ENCODE measurements at regions not wholly inside any gene's neighbourhood (a gene's known extent, or its start where the extent isn't known, plus 50 kb on each side); places are given as distances from the start of the nearest gene placed in this dataset.

- TF ChIP-seq TAF1 (IDR thresholded peaks at IDR 0.05; ENCODE audit: low read depth) (no peak), ZBTB7A (IDR thresholded peaks at IDR 0.05; ENCODE audit: low read depth) (no peak), EGR1 (IDR thresholded peaks at IDR 0.05) (no peak), NFIC (IDR thresholded peaks at IDR 0.05) (no peak), REST (IDR thresholded peaks at IDR 0.05; ENCODE audit: low read depth) (no peak), EP300 (IDR thresholded peaks at IDR 0.05; ENCODE audit: borderline replicate concordance) (no peak)
Observed at GRCh38 chr13:104372095-104372655, 1306.0 kb upstream of the SLC10A2 start.

DNA sequence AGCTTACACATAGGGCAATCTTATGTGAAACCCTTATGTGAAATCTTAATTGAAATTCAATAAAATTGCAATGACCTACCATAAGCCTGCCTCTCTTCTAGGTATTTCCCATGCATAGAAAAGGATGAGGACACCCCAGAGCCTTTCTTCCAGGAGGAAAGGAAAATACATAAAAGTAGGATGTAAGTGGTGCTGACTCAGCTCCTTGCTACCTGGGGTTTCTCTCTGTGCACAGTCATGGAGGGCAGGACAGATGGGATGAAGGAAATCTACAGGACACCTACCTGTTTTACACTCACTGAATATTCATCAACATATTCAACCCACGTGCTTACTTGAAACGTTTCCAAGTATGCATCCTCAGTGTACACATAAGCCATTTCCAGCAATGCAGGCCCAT is 1299.2 kb upstream of the SLC10A2 start:
- no peak for TF ChIP-seq EP300 (IDR thresholded peaks at IDR 0.05; ENCODE audit: borderline replicate concordance)
- no peak for TF ChIP-seq RAD21 (IDR thresholded peaks at IDR 0.05; ENCODE audit: low read depth)
- TF ChIP-seq FOXM1 (IDR thresholded peaks at IDR 0.05; ENCODE audit: borderline replicate concordance, low read depth): no peak
- no peak for TF ChIP-seq CREB1 (IDR thresholded peaks at IDR 0.05; ENCODE audit: low read depth)
- no peak for TF ChIP-seq YY1 (IDR thresholded peaks at IDR 0.05; ENCODE audit: low read depth)
- TF ChIP-seq NFIC (IDR thresholded peaks at IDR 0.05): no peak
- no peak for TF ChIP-seq TCF12 (IDR thresholded peaks at IDR 0.05; ENCODE audit: low read depth)
- TF ChIP-seq EGR1 (IDR thresholded peaks at IDR 0.05): no peak
- no peak for TF ChIP-seq TEAD4 (IDR thresholded peaks at IDR 0.05)
- no peak for TF ChIP-seq CEBPB (IDR thresholded peaks at IDR 0.05)
- TF ChIP-seq REST (IDR thresholded peaks at IDR 0.05; ENCODE audit: low read depth): no peak
- no peak for TF ChIP-seq ZBTB7A (IDR thresholded peaks at IDR 0.05; ENCODE audit: low read depth)
- TF ChIP-seq TAF1 (IDR thresholded peaks at IDR 0.05; ENCODE audit: low read depth): no peak
- TF ChIP-seq, protein P1, sequence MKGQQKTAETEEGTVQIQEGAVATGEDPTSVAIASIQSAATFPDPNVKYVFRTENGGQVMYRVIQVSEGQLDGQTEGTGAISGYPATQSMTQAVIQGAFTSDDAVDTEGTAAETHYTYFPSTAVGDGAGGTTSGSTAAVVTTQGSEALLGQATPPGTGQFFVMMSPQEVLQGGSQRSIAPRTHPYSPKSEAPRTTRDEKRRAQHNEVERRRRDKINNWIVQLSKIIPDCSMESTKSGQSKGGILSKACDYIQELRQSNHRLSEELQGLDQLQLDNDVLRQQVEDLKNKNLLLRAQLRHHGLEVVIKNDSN (IDR thresholded peaks at IDR 0.05): no peak
- TF ChIP-seq, protein P2, sequence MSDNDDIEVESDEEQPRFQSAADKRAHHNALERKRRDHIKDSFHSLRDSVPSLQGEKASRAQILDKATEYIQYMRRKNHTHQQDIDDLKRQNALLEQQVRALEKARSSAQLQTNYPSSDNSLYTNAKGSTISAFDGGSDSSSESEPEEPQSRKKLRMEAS (IDR thresholded peaks at IDR 0.05): no peak

- TF ChIP-seq EGR1 (IDR thresholded peaks at IDR 0.05) (no peak), TEAD4 (IDR thresholded peaks at IDR 0.05) (no peak)
Observed at GRCh38 chr13:104357672-104358354, 1291.6 kb upstream of the SLC10A2 start.

DNA sequence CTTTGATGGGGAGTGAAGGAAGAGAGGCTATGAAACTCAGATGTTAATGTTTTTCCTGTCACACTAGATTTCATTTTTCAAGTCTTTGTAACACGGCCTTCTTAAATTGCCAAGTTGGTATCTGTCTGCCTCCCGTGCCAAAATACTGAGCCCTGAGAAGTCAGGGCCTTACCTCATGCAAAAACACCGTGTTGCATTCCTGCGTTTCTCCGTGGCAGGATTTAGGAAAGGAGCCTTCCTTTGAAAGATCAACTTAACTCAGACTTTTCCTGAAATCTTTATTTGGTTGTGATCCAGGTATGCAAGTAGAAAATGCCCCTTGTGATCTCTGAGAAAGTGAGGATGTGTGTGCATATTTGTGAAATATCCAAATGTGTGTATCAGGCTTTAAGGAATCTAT is 1291.0 kb upstream of the SLC10A2 start:
- TF ChIP-seq TAF1 (IDR thresholded peaks at IDR 0.05; ENCODE audit: low read depth): no peak

DNA sequence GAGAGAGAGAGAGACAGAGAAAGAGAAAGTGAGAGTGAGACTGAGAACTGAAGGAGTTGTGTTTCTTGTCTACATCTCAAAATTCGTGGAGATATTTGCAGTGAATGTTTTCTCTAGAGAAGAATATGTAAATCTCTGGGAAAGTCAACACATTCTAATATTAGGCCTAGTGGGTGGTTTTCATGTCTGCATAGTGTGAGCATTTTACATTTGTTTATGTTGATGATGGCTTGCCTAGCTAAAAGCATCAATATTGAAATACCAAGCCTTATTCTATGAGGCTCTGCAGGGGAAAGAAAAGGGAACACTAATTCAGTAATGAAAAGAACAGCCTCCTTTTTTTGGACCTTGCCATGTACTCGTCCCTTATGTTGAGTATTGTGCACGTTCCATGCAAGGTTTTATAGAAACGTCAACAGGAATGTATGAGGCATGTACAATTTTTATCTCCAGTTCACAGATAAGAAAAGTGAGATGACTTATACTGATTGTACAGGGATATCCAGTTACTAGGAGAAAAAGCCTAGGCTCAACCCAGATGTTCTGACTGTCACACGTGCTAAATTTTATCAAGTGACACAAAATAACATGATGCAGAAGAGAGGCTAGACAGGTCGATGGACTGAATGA is 1288.9 kb upstream of the SLC10A2 start:
- no peak for TF ChIP-seq YY1 (IDR thresholded peaks at IDR 0.05; ENCODE audit: low read depth)
- TF ChIP-seq, protein P1 (IDR thresholded peaks at IDR 0.05): no peak
- TF ChIP-seq NFIC (IDR thresholded peaks at IDR 0.05): no peak
- TF ChIP-seq EGR1 (IDR thresholded peaks at IDR 0.05): no peak
- no peak for TF ChIP-seq FOXM1 (IDR thresholded peaks at IDR 0.05; ENCODE audit: borderline replicate concordance, low read depth)
- TF ChIP-seq TAF1 (IDR thresholded peaks at IDR 0.05; ENCODE audit: low read depth): no peak
- TF ChIP-seq TEAD4 (IDR thresholded peaks at IDR 0.05): no peak
- no peak for TF ChIP-seq EP300 (IDR thresholded peaks at IDR 0.05; ENCODE audit: borderline replicate concordance)
- TF ChIP-seq, protein P2 (IDR thresholded peaks at IDR 0.05): no peak
- no peak for TF ChIP-seq TCF12 (IDR thresholded peaks at IDR 0.05; ENCODE audit: low read depth)

GRCh38 chr13:104327211-104327610 is 1261.0 kb upstream of the SLC10A2 start:
- TF ChIP-seq RAD21 (IDR thresholded peaks at IDR 0.05; ENCODE audit: low read depth) (no peak), CREB1 (IDR thresholded peaks at IDR 0.05; ENCODE audit: low read depth) (no peak), REST (IDR thresholded peaks at IDR 0.05; ENCODE audit: low read depth) (no peak), NFIC (IDR thresholded peaks at IDR 0.05) (no peak), YY1 (IDR thresholded peaks at IDR 0.05; ENCODE audit: low read depth) (no peak), TAF1 (IDR thresholded peaks at IDR 0.05; ENCODE audit: low read depth) (no peak), TEAD4 (IDR thresholded peaks at IDR 0.05) (no peak), ZBTB7A (IDR thresholded peaks at IDR 0.05; ENCODE audit: low read depth) (no peak), CEBPB (IDR thresholded peaks at IDR 0.05) (no peak), EGR1 (IDR thresholded peaks at IDR 0.05) (no peak), FOXM1 (IDR thresholded peaks at IDR 0.05; ENCODE audit: borderline replicate concordance, low read depth) (no peak), TCF12 (IDR thresholded peaks at IDR 0.05; ENCODE audit: low read depth) (no peak), EP300 (IDR thresholded peaks at IDR 0.05; ENCODE audit: borderline replicate concordance) (no peak)
- TF ChIP-seq, protein P1 (IDR thresholded peaks at IDR 0.05): no peak
- TF ChIP-seq, protein P2 (IDR thresholded peaks at IDR 0.05): no peak
